B cell (primary cell): ENCODE measurements at regions not wholly inside any gene's neighbourhood (a gene's known extent, or its start where the extent isn't known, plus 50 kb on each side); places are given as distances from the start of the nearest gene placed in this dataset.

Experiments
- ATAC-seq: fragments of 200-7000 bp; cut with Tn5 transposase; one replicate; pipeline ENCODE4 v1.10.0; 2021; ENCODE audit warnings: low read depth, mild to moderate bottlenecking, moderate number of reproducible peaks, moderate library complexity
- CTCF ChIA-PET: fragments of 350-600 bp; sonication (Branson Sonifier 250); formaldehyde crosslinking; loops from one replicate; lab custom pipeline; 2021; ENCODE audit warnings: antibody characterized with exemption, inconsistent platforms; lab: Charles Lee
- POLR2A ChIA-PET: fragments of 350-600 bp; sonication (Branson Sonifier 250); formaldehyde crosslinking; loops from one replicate; lab custom pipeline; 2021; ENCODE audit warnings: antibody characterized with exemption; lab: Charles Lee
- DNase-seq: peaks from one replicate; pipeline ENCODE4 v3.0.0; 2013
- H2AFZ ChIP-seq: 2 replicates; pipeline ENCODE4 v1.6.1; 2012; ENCODE audit warnings: mild to moderate bottlenecking, low read depth, low read length; ENCODE audit not compliant: insufficient read depth, poor library complexity, severe bottlenecking
- H3K27ac ChIP-seq, 2 donors: 1 replicate in 1 of 2; 2 replicates in 1 of 2; pipeline ENCODE4 v1.5.1; 2012 to 2013; ENCODE audit warnings: low read length in 2 of 2, mild to moderate bottlenecking in 2 of 2, moderate library complexity in 1 of 2
- H3K27me3 ChIP-seq, 4 experiments: fragments of 200-600 bp in 1 of 4; sonication (generic) in 1 of 4; replicated peaks in 1 of 4; 1 replicate in 2 of 4; 2 replicates in 2 of 4; pipeline versions ENCODE4 v1.6.1 to v1.7.0; 2013 to 2016; ENCODE audit warnings: low read length in 3 of 4, mild to moderate bottlenecking in 2 of 4, mixed read lengths in 1 of 4, moderate library complexity in 1 of 4; ENCODE audit not compliant: insufficient read depth in 4 of 4, control insufficient read depth in 3 of 4; ENCODE audit errors: control extremely low read depth in 1 of 4
- H3K36me3 ChIP-seq, 2 experiments: replicated peaks in 1 of 2; 1 replicate in 1 of 2; 2 replicates in 1 of 2; pipeline versions ENCODE4 v1.6.1 to v1.7.1; 2013; ENCODE audit warnings: low read length in 1 of 2; ENCODE audit not compliant: insufficient read depth in 2 of 2, control insufficient read depth in 1 of 2; ENCODE audit errors: control extremely low read depth in 1 of 2, extremely low read depth in 1 of 2
- H3K4me1 ChIP-seq, 2 donors: fragments of 200-600 bp in 1 of 2; sonication (generic) in 1 of 2; 1 replicate in 1 of 2; 2 replicates in 1 of 2; pipeline versions ENCODE4 v1.5.1 to v1.6.1; 2013 to 2017; ENCODE audit warnings: low read length in 2 of 2; ENCODE audit not compliant: control insufficient read depth in 2 of 2, insufficient read depth in 2 of 2
- H3K4me2 ChIP-seq: replicated peaks from 2 replicates; pipeline ENCODE3; 2012; ENCODE audit warnings: mild to moderate bottlenecking, low read depth, low read length; ENCODE audit not compliant: poor library complexity, severe bottlenecking
- H3K4me3 ChIP-seq, 5 experiments: fragments of 200-600 bp in 1 of 5; sonication (generic) in 1 of 5; 1 replicate in 3 of 5; 2 replicates in 2 of 5; pipeline versions ENCODE4 v1.5.1 to v1.7.0; 2011 to 2016; ENCODE audit warnings: low read length in 4 of 5, mild to moderate bottlenecking in 4 of 5, low read depth in 2 of 5, control low read depth in 1 of 5, moderate library complexity in 1 of 5; ENCODE audit not compliant: insufficient read depth in 1 of 5; ENCODE audit errors: control extremely low read depth in 1 of 5, extremely low read depth in 1 of 5
- H3K79me2 ChIP-seq: fragments of 200-600 bp; sonication (generic); one replicate; pipeline ENCODE4 v1.6.0; 2016; ENCODE audit warnings: low read length; ENCODE audit not compliant: control insufficient read depth, insufficient read depth
- H3K9ac ChIP-seq: fragments of 200-600 bp; sonication (generic); 2 replicates; pipeline ENCODE4 v1.6.1; 2017; ENCODE audit warnings: mild to moderate bottlenecking, low read length, moderate library complexity
- H3K9me3 ChIP-seq, 3 donors: one replicate each; pipeline versions ENCODE4 v1.6.1 to v1.7.1; 2013; ENCODE audit warnings: low read length in 2 of 3; ENCODE audit not compliant: control insufficient read depth in 2 of 3, insufficient read depth in 1 of 3; ENCODE audit errors: control extremely low read depth in 1 of 3
- H4K20me1 ChIP-seq: 2 replicates; pipeline ENCODE4 v1.6.0; 2012; ENCODE audit warnings: mild to moderate bottlenecking, low read length; ENCODE audit not compliant: insufficient read depth, control insufficient read depth, poor library complexity, severe bottlenecking
- H3K27ac Mint-ChIP-seq: one replicate; pipeline ENCODE4 v1.8.0; 2021; ENCODE audit warnings: mixed read lengths
- H3K27me3 Mint-ChIP-seq: one replicate; pipeline ENCODE4 v1.8.0; 2021; ENCODE audit warnings: mixed read lengths
- H3K4me1 Mint-ChIP-seq: one replicate; pipeline ENCODE4 v1.8.0; 2021; ENCODE audit warnings: mixed read lengths
- H3K4me3 Mint-ChIP-seq: one replicate; pipeline ENCODE4 v1.8.0; 2021; ENCODE audit warnings: mixed read lengths
- H3K9me3 Mint-ChIP-seq: one replicate; pipeline ENCODE4 v1.8.0; 2022; ENCODE audit warnings: mixed read lengths; ENCODE audit not compliant: insufficient read depth
- EZH2 ChIP-seq: IDR thresholded peaks from 2 replicates; pipeline ENCODE4 v1.6.1; 2012; ENCODE audit warnings: borderline replicate concordance, low read depth, mild to moderate bottlenecking, moderate library complexity, low read length; ENCODE audit not compliant: insufficient read depth, poor library complexity, severe bottlenecking
- WGBS: methylation state at CpG from one replicate; pipeline ENCODE4 v1.1.5; 2013; ENCODE audit warnings: missing lambda C conversion rate; ENCODE audit not compliant: insufficient coverage; 5-methylcytosine and 5-hydroxymethylcytosine counted together
- intact Hi-C: fragments of 100-400 bp; cut with micrococcal nuclease; formaldehyde crosslinking; loops from one replicate; pipeline ENCODE4 v1.10.0; 2022
- TF ChIP-seq, protein P1 (sequence below): fragments of 200-600 bp; IDR thresholded peaks from one replicate; pipeline ENCODE4 v1.8.0; 2022; ENCODE audit warnings: antibody characterized with exemption, mild to moderate bottlenecking

DNA sequence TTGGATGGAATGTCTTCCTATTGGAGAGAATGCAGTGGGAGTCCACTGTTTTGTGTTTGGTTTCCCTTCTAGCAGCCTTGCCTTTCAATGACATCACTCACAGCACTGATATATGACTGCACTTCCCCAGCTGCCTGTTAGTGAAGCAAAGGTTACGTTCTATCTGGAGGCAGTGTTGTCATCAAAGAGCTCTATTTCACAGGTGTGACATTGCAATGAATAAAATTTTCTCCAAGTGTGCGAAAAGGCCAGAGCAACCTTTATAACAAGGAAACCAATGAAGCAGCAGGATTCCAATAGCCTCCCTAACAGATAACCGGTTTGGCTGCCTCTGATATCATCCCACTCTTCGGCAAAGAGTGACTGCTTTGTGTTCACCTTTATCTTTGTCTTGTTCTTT lies 523.5 kb upstream of the ZNF608 start:
- Histone ChIP-seq H3K4me3 (no peak overlapping the region), H4K20me1 (no peaks in the 10 kb centered on the region), H3K4me1 (peaks cover 0 to 3% of the 10 kb centered on the region in 2 donors), H3K4me2 (no peak overlapping the region), H2AFZ (no peak overlapping the region), H3K9me3 (no peaks in the 10 kb centered on the region), H3K27me3 (no peaks in the 10 kb centered on the region), H3K9ac (no peak overlapping the region), H3K36me3 (no peaks in the 10 kb centered on the region), H3K27ac (no peak overlapping the region), H3K79me2 (no peaks in the 10 kb centered on the region)
- Mint-ChIP-seq H3K27ac (no peak overlapping the region), H3K4me3 (no peak overlapping the region), H3K27me3 (no peaks in the 10 kb centered on the region), H3K4me1 (peaks cover 2% of the 10 kb centered on the region), H3K9me3 (no peaks in the 10 kb centered on the region)
- WGBS = 96% methylated on average over 3 of the region's 4 CpGs
- TF ChIP-seq, protein P1, sequence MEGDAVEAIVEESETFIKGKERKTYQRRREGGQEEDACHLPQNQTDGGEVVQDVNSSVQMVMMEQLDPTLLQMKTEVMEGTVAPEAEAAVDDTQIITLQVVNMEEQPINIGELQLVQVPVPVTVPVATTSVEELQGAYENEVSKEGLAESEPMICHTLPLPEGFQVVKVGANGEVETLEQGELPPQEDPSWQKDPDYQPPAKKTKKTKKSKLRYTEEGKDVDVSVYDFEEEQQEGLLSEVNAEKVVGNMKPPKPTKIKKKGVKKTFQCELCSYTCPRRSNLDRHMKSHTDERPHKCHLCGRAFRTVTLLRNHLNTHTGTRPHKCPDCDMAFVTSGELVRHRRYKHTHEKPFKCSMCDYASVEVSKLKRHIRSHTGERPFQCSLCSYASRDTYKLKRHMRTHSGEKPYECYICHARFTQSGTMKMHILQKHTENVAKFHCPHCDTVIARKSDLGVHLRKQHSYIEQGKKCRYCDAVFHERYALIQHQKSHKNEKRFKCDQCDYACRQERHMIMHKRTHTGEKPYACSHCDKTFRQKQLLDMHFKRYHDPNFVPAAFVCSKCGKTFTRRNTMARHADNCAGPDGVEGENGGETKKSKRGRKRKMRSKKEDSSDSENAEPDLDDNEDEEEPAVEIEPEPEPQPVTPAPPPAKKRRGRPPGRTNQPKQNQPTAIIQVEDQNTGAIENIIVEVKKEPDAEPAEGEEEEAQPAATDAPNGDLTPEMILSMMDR = no peak
- no peak for TF ChIP-seq EZH2
- intact Hi-C loops = no loop called here
- DNase-seq (no peak), ATAC-seq (no peak)
- POLR2A ChIA-PET = no interaction called here
- CTCF ChIA-PET = no interaction called here

DNA sequence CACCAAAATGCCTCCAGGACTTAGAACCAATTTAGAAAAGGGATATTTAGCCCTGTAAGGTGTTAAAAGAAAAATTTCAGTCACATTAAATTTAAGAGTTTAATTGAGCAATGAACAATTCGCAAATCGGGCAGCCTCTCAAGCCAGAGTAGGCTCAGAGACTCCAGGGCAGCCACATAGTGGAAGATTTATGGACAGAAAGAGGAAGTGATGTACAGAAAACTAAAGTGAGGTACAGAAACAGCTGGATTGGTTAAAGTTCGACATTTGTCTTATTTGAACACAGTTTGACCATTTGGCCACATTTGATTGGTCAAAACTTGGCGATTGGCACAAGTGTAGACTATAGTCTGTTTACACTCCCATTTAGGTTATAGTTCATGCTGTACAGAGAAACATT lies 525.9 kb upstream of the ZNF608 start:
- peaks cover 2% of the 10 kb centered on the region for H3K4me1 Mint-ChIP-seq

More for the DNA sequence above, 525.9 kb upstream of the ZNF608 start:
- Histone ChIP-seq H3K27ac (no peak overlapping the region), H3K9ac (no peak overlapping the region), H3K9me3 (no peaks in the 10 kb centered on the region), H3K4me2 (no peak overlapping the region), H3K27me3 (no peaks in the 10 kb centered on the region), H3K79me2 (no peaks in the 10 kb centered on the region), H2AFZ (no peak overlapping the region), H4K20me1 (no peaks in the 10 kb centered on the region), H3K36me3 (no peaks in the 10 kb centered on the region), H3K4me1 (peaks cover 0 to 3% of the 10 kb centered on the region in 2 donors), H3K4me3 (no peak overlapping the region)
- Mint-ChIP-seq H3K9me3 (no peaks in the 10 kb centered on the region), H3K4me3 (no peak overlapping the region), H3K27me3 (no peaks in the 10 kb centered on the region), H3K27ac (no peak overlapping the region)
- DNase-seq (peak; percentile 7), ATAC-seq (no peak)
- POLR2A ChIA-PET = no interaction called here
- TF ChIP-seq, protein P1 = no peak
- no peak for TF ChIP-seq EZH2
- CTCF ChIA-PET = no interaction called here
- 25% methylated on average over 3 of the region's 4 CpGs for whole genome bisulfite sequencing
- intact Hi-C loops = no loop called here
